Activated CD4-positive, CD25-positive, alpha-beta regulatory T cell treated with anti-CD3 and anti-CD28 coated beads, Interleukin-2, amount 50 U/mL, for 72 hours (primary cell): ENCODE measurements at regions not wholly inside any gene's neighbourhood (a gene's known extent, or its start where the extent isn't known, plus 50 kb on each side); places are given as distances from the start of the nearest gene placed in this dataset.
A peak's percentile ranks its signal among the peaks of the same experiment; 100 is the strongest.

ENCODE experiments used
- DNase-seq: peaks from one replicate; pipeline ENCODE4 v3.0.0; 2021

GRCh38 chr21:25422610-25423608 is 184.4 kb downstream of the MRPL39 start:
- no peak for DNase-seq

- no peak for DNase-seq
Measured at GRCh38 chr21:25421321-25422028, 185.8 kb downstream of the MRPL39 start.

GRCh38 chr21:25420831-25421230 is 186.4 kb downstream of the MRPL39 start:
- no peak for DNase-seq

GRCh38 chr21:25416669-25417068 is 190.6 kb downstream of the MRPL39 start:
- no peak for DNase-seq

GRCh38 chr21:25412100-25412499 is 195.2 kb downstream of the MRPL39 start:
- no peak for DNase-seq

GRCh38 chr21:25409978-25410377 is 197.3 kb downstream of the MRPL39 start:
- DNase-seq: no peak

GRCh38 chr21:25408666-25409065 is 198.6 kb downstream of the MRPL39 start:
- DNase-seq: no peak

GRCh38 chr21:25406887-25407579 is 200.2 kb downstream of the MRPL39 start:
- no peak for DNase-seq

GRCh38 chr21:25405984-25406383 is 201.3 kb downstream of the MRPL39 start:
- no peak for DNase-seq

- no peak for DNase-seq
Measured at GRCh38 chr21:25402134-25402961, 204.9 kb downstream of the MRPL39 start.

GRCh38 chr21:25400427-25400826 is 206.9 kb downstream of the MRPL39 start:
- no peak for DNase-seq

GRCh38 chr21:25398630-25399029 is 208.7 kb downstream of the MRPL39 start:
- DNase-seq: no peak

GRCh38 chr21:25396135-25396711 is 211.1 kb downstream of the MRPL39 start:
- peak; percentile 58 for DNase-seq

- no peak for DNase-seq
Measured at GRCh38 chr21:25391777-25392176, 215.5 kb downstream of the MRPL39 start.

GRCh38 chr21:25390701-25391100 is 216.6 kb downstream of the MRPL39 start:
- no peak for DNase-seq

GRCh38 chr21:25387665-25388064 is 219.6 kb downstream of the MRPL39 start:
- no peak for DNase-seq

GRCh38 chr21:25385911-25386474 is 221.3 kb downstream of the MRPL39 start:
- DNase-seq: no peak

- no peak for DNase-seq
Measured at GRCh38 chr21:25385341-25385740, 221.9 kb downstream of the MRPL39 start.

- no peak for DNase-seq
Measured at GRCh38 chr21:25384782-25385181, 222.5 kb downstream of the MRPL39 start.

- no peak for DNase-seq
Measured at GRCh38 chr21:25383545-25383944, 223.7 kb downstream of the MRPL39 start.

GRCh38 chr21:25381936-25382452 is 225.3 kb downstream of the MRPL39 start:
- no peak for DNase-seq
